Endothelial cell of umbilical vein (primary cell): ENCODE measurements at regions not wholly inside any gene's neighbourhood (a gene's known extent, or its start where the extent isn't known, plus 50 kb on each side); places are given as distances from the start of the nearest gene placed in this dataset.

Source experiments
- CTCF ChIP-seq, 2 donors: IDR thresholded peaks; 1 replicate in 1 of 2; 2 replicates in 1 of 2; pipeline ENCODE4 v1.5.1; 2011; ENCODE audit warnings: low read length in 2 of 2, mild to moderate bottlenecking in 2 of 2, moderate library complexity in 2 of 2, control low read depth in 1 of 2, inconsistent platforms in 1 of 2, low read depth in 1 of 2; ENCODE audit not compliant: insufficient read depth in 1 of 2; ENCODE audit errors: extremely low read depth in 1 of 2
- EZH2 ChIP-seq: IDR thresholded peaks from 2 replicates; pipeline ENCODE4 v1.6.1; 2012; ENCODE audit warnings: borderline replicate concordance, low read depth, mild to moderate bottlenecking, moderate library complexity, low read length, inconsistent platforms; ENCODE audit not compliant: severe bottlenecking
- MYC ChIP-seq: IDR thresholded peaks from one replicate; pipeline ENCODE4 v1.6.1; 2011; ENCODE audit warnings: mild to moderate bottlenecking, low read depth, low read length
- POLR2A ChIP-seq: IDR thresholded peaks from 2 replicates; pipeline ENCODE4 v1.6.1; 2012; ENCODE audit warnings: low read depth, mild to moderate bottlenecking, control low read depth, low read length

GRCh38 chr4:12165616-12166015 is 736.9 kb upstream of the HS3ST1 start:
- TF ChIP-seq CTCF (IDR thresholded peaks at IDR 0.05; ENCODE audit: extremely low read depth in 1 of 2, insufficient read depth in 1 of 2, low read depth in 1 of 2, low read length in 2 of 2) (no peak), EZH2 (no peak), MYC (no peak), POLR2A (no peak)
